Fibroblast of skin of left biceps (primary cell): ENCODE measurements at regions not wholly inside any gene's neighbourhood (a gene's known extent, or its start where the extent isn't known, plus 50 kb on each side); places are given as distances from the start of the nearest gene placed in this dataset.

Source experiments
- DNase-seq, 2 experiments: peaks; one replicate each; pipeline ENCODE4 v3.0.0-alpha.2; 2013; ENCODE audit warnings: low read depth in 2 of 2

GRCh38 chr10:78770167-78771090 is 298.3 kb upstream of the ZMIZ1 start:
- DNase-seq, result no peak

- DNase-seq, result no peak
These were observed 297.5 kb upstream of the ZMIZ1 start for GRCh38 chr10:78771260-78771659.

DNA sequence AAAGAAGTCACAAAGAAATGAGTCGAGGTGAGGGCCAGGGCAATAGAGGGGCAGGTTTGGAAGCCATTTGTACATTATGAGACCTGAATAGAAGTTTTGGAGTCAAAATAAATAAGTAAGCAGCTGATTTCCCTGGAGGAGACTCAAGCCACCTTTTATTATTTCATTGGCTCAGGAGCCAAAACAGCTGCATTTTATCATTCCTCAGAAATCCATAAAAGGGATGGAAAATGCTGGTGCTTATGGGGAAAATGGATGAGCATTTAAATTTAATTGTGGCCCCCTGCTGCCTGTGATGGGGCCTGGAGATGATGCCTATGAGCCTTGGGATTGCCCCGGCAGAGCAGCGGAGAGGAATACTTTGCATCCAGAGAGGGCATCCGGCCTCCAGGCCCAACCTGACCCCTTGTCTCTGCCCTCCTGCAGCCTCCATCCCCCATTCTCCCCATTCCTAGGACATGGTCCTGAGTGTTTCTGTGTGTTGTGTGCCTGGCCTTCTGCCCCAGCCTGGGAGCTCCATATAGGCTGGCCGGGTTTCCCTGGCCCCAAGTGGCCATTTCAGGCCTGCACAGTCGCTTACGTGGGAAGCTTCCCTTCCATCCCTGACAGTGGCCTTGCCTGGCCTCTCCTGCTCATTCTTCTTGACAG is 296.8 kb upstream of the ZMIZ1 start:
- DNase-seq, result no peak

DNA sequence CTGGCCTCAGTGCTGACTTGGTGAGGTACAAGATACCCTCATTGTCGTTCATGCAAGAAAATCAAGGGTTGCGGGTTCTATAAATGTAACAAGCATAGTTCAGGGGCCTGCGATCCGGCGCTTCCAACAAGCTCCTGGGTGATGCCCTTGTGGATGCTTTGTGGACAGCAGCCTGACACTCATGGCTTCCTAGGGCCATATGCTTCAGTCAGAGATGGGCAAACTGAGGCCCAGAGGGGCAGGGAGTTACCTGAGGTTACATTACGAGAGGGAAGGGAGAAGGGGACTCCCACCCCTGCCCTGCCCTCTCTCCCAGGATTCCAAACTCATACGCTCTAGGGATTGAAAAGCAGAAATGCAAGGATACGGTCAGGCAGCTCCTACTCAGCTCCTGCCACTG is 296.3 kb upstream of the ZMIZ1 start:
- no peak for DNase-seq

DNA sequence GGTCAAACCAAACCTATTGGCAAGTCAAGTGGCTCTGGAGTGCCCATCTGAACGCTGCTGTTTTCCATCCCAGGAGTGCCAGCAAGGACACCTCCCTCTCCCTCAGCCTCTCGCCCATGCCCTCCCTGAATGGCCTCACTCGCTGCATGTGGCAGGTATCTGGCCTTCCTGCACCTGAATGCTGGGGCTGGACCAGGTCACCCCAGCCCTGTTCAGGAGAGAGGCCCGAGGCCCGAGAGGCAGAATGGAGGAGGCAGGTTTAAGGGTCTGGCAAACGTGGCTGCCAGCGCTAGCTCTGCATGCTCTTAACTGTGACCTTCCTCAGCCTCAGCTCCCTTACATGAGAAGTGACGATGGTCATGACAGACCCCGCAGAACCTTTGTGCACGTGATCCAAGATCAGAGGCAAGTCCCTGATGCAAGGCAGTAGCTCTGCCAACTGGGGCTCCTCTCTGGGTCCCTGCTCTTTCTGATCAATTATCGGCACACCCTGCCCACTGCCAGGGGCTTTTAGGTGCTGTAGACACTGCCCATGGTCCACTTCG is 295.7 kb upstream of the ZMIZ1 start:
- DNase-seq, result no peak

DNA sequence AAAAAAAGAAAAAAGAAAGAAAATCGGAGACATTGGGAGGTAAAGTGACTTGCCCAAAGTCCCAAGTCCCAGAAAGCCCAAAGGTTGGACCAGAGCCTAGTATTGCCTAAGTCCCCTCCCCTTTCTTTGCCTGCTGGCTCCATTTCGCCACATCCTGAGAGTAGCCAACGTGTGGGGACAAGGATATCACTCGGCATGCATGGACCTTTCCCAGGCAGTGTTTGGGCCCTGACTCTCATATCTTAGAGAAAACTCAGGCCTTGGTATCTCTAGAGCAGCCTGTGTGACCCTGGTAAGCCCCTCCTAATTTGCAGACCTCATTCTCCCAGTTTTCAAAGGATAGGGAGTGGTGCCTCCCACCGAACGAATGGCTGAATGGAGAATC is 294.2 kb upstream of the ZMIZ1 start:
- DNase-seq, result no peak

- DNase-seq, result no peak
These were observed 293.6 kb upstream of the ZMIZ1 start for GRCh38 chr10:78774999-78775711.

- DNase-seq, result no peak
These were observed 292.9 kb upstream of the ZMIZ1 start for GRCh38 chr10:78775891-78776290.

DNA sequence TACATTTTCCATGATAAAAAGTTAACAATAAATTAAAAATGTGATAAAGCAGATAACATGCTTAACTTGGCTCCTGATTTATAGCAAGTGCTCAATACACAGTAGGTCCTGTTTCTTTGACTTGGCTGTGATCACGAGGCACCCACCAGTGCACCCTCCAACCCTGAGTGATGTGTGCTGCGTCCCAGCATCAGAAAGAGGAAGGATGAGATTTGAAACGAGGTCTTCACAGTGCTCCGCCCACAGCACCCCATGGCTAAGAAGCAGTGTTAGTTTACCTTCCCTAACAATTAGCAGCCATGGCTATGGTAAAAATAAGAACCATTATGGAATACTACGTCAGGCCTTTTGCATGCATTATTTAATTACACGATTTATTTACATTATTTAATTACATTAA is 292.0 kb upstream of the ZMIZ1 start:
- no peak for DNase-seq

GRCh38 chr10:78777466-78777865 is 291.3 kb upstream of the ZMIZ1 start:
- DNase-seq, result no peak

DNA sequence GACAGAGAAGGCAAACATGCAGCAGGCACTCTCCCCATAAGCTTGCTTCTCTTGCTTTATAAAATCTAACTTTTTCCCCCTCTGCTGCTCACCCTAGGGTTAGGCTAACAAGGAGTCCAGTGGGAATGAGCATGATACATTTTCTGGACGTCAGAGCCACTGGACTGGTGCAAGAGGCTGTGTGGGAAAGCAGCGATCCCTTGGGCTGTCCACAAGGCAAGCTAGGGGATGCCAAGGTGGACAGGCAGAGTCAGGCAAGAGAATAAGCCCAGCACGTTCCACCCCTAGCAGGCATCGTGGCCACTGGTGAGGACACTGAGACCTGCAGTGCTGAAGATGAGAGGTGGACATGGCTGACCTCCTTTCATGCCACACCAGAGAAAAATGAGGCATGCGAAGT is 290.9 kb upstream of the ZMIZ1 start:
- DNase-seq, result no peak

GRCh38 chr10:78778444-78779338 is 290.1 kb upstream of the ZMIZ1 start:
- no peak for DNase-seq

GRCh38 chr10:78779339-78779955 is 289.3 kb upstream of the ZMIZ1 start:
- no peak for DNase-seq

- DNase-seq, result no peak
These were observed 288.2 kb upstream of the ZMIZ1 start for GRCh38 chr10:78780551-78780961.

DNA sequence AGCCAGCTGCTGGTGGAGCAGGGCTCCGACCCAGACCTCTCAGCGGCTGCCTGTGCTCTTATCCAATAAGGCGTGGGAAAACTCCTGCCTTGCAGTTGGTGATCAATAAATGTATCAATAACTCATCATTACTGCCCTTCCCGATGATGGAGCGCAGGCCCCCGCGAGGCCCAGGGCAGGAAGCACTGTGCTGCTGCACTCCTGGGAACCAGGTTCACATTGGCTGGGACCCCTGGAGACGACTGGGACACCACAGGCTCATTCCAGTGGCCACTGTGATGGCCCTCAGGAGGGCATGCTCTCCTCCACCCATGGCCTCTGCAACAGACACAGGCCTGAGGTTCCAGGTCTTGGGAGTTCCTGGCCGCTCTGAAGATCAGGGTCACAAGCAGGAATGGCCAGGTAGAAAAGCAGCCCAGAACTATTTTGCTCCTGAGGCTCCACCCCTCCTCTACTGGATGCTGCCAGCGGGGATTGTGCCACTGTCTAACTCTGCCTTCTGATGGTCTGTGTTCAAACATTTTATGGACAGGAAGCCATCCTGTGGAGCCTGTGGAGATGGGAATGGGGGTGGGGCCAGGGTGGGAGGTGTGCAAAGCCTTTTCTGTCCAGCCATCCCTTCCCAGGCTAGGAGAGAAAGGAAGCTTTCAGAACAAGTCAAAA is 287.4 kb upstream of the ZMIZ1 start:
- no peak for DNase-seq

GRCh38 chr10:78781991-78782390 is 286.8 kb upstream of the ZMIZ1 start:
- DNase-seq, result no peak

DNA sequence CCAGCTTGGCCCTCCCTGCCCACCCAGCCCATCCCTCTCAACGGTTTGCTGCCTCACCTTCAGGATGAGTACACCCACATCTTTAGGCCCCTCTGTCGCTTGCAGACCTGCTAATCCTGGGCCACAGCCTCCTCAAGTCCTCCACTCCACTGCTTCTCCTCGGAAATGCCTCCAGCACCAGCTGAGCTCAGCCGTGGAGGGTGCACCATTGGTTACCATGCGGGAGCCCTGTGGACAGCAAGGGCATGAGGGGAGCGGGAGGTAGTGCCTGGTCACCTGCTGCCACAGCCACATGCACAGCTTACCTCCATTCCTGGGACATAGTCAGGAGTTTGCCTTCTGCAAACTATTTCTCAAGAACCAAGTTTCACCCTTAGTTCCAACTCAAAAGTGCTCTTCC is 286.3 kb upstream of the ZMIZ1 start:
- no peak for DNase-seq

GRCh38 chr10:78783753-78784152 is 285.0 kb upstream of the ZMIZ1 start:
- DNase-seq, result no peak

DNA sequence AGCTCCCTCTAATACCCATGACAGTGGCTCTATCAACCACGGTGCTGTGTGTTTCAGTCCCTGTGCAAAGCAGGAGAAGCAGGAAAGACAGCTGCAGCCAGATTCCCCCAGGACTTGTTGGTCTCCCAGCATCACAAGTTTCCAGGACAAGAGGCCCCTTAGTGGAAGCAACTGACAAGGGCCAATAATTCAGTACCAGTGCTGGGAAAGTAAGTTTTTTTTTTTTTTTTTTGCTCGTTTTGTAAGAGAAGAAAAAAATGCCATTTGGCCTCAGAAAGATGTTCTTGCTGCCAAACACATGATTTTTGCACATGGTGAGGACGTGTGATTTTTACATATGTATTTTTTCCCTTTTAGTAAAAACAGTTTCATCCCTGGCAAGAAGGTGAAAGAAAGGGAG is 284.2 kb upstream of the ZMIZ1 start:
- DNase-seq, result no peak

DNA sequence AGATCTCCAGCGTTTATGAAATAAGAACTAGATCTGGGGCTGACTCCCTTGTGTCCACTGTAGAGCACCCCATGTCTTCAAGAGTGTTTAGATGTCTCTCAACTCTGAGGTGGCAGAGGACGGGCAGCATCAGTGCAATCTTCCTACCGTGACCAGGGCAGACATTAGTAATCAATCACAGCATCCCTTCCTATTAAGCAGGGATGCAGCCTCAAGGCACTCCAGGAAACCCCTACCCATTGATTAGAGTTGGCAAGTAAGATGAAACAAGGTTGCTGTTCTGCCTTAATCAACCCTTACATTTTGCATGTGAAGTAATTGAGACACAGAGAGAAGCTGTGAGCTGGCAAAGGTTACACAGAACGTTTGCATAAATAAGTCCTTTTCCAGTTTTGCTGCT is 283.7 kb upstream of the ZMIZ1 start:
- DNase-seq, result no peak
